ENCODE measurements at regions not wholly inside any gene's neighbourhood (a gene's known extent, or its start where the extent isn't known, plus 50 kb on each side); places are given as distances from the start of the nearest gene placed in this dataset.

DNA sequence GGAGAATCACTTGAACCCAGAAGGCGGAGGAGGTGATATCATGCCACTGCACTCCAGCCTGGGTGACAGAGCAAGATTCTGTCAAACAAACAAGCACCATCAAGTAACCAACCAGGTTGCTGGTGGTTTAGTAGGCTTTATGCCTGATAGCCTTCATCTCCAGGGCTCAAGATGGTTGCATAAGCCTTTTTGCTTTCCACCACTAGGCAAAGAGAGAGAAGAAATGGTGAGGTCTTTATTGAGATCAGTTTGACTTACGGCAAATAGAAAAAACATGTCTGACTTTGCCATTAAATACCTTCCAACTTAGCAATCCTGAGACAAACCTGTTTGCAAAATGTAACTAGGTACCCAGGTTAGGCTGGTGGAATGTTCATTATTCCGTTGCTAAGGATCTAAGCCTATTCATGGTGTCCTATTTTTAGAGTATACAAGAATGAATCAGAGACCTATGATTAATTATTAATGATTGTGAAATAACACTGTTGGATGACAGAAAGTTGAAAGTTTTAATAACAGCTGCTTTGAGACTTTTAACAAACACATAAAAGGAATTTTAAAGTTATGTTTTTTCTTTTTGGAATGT is 53.5 kb upstream of the SLC38A11 start:
- no peak overlapping the region for H2BK120ac ChIP-seq (ENCODE audit: low read depth, low read length, poor library complexity, severe bottlenecking)
- WGBS (ENCODE audit: extremely low coverage, insufficient read length, low lambda C conversion rate), result no CpG with 5 or more reads among the region's 3 CpGs
- H3K56ac ChIP-seq (ENCODE audit: insufficient read length, low read depth, low read length), result no peak overlapping the region
- H3K27ac ChIP-seq (ENCODE audit: insufficient read length, low read depth, low read length), result no peak overlapping the region
- H3K79me1 ChIP-seq (ENCODE audit: insufficient read depth, low read depth, low read length, poor library complexity, severe bottlenecking), result no peaks in the 10 kb centered on the region
- H2BK12ac ChIP-seq (ENCODE audit: insufficient read length, low read depth, low read length), result no peak overlapping the region
- no peak overlapping the region for H3K4me3 Mint-ChIP-seq
- no peaks in the 10 kb centered on the region for H3K9me3 ChIP-seq (ENCODE audit: control insufficient read depth, low read depth, low read length)
- H3K4me1 Mint-ChIP-seq, result peaks cover 3 to 5% of the 10 kb centered on the region in 2 experiments; a peak in 2 of 4 replicates
- no peak overlapping the region for H2BK20ac ChIP-seq (ENCODE audit: low read depth, low read length, poor library complexity, severe bottlenecking)
- no peak overlapping the region for H4K5ac ChIP-seq (ENCODE audit: insufficient read length, low read depth, low read length)
- no peak overlapping the region for H2BK15ac ChIP-seq (ENCODE audit: low read depth, low read length)
- H3K27ac Mint-ChIP-seq, result no peak overlapping the region
- H2AK5ac ChIP-seq (ENCODE audit: insufficient read length, low read length), result no peak overlapping the region
- no peaks in the 10 kb centered on the region for H3K27me3 ChIP-seq (ENCODE audit: insufficient read depth, low read length)
- no peaks in the 10 kb centered on the region for H3K79me2 ChIP-seq (ENCODE audit: insufficient read depth, low read length)
- DNase-seq, result no peak
- no peaks in the 10 kb centered on the region for H3K4me1 ChIP-seq (ENCODE audit: insufficient read depth, low read length)
- H3K9me3 Mint-ChIP-seq, result no peaks in the 10 kb centered on the region
- H3K4ac ChIP-seq (ENCODE audit: low read depth, low read length), result no peak overlapping the region
- H4K91ac ChIP-seq (ENCODE audit: insufficient read length, low read depth, low read length), result no peak overlapping the region
- H3T11ph ChIP-seq (ENCODE audit: low read length), result no peak overlapping the region
- no peak overlapping the region for H3K18ac ChIP-seq (ENCODE audit: insufficient read length, low read depth, low read length)
- no peaks in the 10 kb centered on the region; the same call in 1 of the 2 replicates for H3K27me3 Mint-ChIP-seq (ENCODE audit: low read depth)
- no peaks in the 10 kb centered on the region for H3K23me2 ChIP-seq (ENCODE audit: insufficient read length, low read depth, low read length, poor library complexity, severe bottlenecking)
- no peak overlapping the region for H3K23ac ChIP-seq (ENCODE audit: insufficient read length, low read depth, low read length)
- H3K9ac ChIP-seq (ENCODE audit: extremely low read depth, insufficient read length, low read length), result no peak overlapping the region
- no peak overlapping the region for H4K8ac ChIP-seq (replicated peaks; ENCODE audit: insufficient read length, low read depth, low read length)
- H2AFZ ChIP-seq (ENCODE audit: low read length), result no peak overlapping the region
- H3K14ac ChIP-seq (ENCODE audit: insufficient read depth, low read length), result no peak overlapping the region
- no peak overlapping the region for H3K4me2 ChIP-seq (ENCODE audit: insufficient read depth, insufficient read length, low read length)
- H4K20me1 ChIP-seq (ENCODE audit: control insufficient read depth, insufficient read depth, insufficient read length), result no peaks in the 10 kb centered on the region
- H2BK5ac ChIP-seq (ENCODE audit: insufficient read length, low read length), result no peak overlapping the region
- TF ChIP-seq, protein P1, sequence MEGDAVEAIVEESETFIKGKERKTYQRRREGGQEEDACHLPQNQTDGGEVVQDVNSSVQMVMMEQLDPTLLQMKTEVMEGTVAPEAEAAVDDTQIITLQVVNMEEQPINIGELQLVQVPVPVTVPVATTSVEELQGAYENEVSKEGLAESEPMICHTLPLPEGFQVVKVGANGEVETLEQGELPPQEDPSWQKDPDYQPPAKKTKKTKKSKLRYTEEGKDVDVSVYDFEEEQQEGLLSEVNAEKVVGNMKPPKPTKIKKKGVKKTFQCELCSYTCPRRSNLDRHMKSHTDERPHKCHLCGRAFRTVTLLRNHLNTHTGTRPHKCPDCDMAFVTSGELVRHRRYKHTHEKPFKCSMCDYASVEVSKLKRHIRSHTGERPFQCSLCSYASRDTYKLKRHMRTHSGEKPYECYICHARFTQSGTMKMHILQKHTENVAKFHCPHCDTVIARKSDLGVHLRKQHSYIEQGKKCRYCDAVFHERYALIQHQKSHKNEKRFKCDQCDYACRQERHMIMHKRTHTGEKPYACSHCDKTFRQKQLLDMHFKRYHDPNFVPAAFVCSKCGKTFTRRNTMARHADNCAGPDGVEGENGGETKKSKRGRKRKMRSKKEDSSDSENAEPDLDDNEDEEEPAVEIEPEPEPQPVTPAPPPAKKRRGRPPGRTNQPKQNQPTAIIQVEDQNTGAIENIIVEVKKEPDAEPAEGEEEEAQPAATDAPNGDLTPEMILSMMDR (conservative IDR thresholded peaks at IDR 0.05), result no peak
- no peaks in the 10 kb centered on the region for H3K36me3 Mint-ChIP-seq (ENCODE audit: insufficient read depth in 1 of 3, low read depth in 3 of 3)
